ENCODE measurements at regions not wholly inside any gene's neighbourhood (a gene's known extent, or its start where the extent isn't known, plus 50 kb on each side); places are given as distances from the start of the nearest gene placed in this dataset.

DNA sequence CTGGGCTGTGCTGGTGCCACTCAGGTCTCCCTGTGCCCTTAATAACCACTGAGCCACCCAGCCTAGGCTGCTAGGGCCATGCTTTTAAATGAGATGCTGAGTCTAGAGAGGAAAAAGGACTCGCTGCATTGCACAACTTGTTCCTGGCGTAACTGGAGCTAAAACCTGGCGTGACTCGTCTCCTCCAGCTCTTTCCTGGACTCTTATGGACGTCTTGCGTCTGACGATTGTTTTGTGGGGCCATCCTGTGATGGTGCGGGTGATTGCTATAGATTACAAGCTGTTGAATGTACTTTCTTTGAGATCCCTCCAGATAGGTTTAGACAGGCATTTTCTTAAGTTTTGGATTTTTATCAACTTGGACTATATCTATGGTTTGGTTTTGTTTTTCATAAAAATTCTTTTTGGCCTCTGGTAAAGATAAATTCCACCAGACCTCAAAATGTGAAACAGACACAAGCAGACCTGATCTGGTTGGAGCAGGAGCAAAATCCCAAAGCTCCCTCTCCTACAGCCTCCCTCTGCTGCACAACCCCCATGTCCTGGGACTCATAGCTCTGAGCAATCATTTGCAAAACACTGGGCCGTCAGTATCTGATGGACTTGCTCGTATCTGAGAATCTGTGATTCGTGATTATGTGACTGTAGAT is 230.3 kb downstream of the ARHGAP12 start:
- peaks cover 6 to 23% (median 11%) of the 10 kb centered on the region in 11 experiments for H3K9me3 ChIP-seq (replicated peaks in 1 of 11)
- peaks cover 73 to 91% (median 80%) of the 10 kb centered on the region in 10 experiments for H3K4me1 ChIP-seq
- H3K4me2 ChIP-seq: peak overlapping the region; percentile 91 to 99 (median 98)
- H3K27me3 ChIP-seq: no peaks in the 10 kb centered on the region
- H3K36me3 ChIP-seq: peaks cover 0 to 6% (median 0%) of the 10 kb centered on the region in 11 experiments; a peak in 4 of 22 replicates
- H3K4me3 ChIP-seq: peak overlapping the region in 8 of 10 experiments; percentile 7 to 65 (median 45); a peak in 8 of 20 replicates
- peak overlapping the region; percentile 72 to 90 (median 85) for H3K27ac ChIP-seq
- no peaks in the 10 kb centered on the region for H4K20me1 ChIP-seq
- peak overlapping the region; percentile 57 to 81 (median 74); a peak in 19 of 22 replicates for H3K9ac ChIP-seq
- peak in 3 of 11 experiments; percentile 40 to 49 (median 45); a peak in 4 of 22 replicates for TF ChIP-seq Cebpa-rat (IDR thresholded peaks at IDR 0.05)

DNA sequence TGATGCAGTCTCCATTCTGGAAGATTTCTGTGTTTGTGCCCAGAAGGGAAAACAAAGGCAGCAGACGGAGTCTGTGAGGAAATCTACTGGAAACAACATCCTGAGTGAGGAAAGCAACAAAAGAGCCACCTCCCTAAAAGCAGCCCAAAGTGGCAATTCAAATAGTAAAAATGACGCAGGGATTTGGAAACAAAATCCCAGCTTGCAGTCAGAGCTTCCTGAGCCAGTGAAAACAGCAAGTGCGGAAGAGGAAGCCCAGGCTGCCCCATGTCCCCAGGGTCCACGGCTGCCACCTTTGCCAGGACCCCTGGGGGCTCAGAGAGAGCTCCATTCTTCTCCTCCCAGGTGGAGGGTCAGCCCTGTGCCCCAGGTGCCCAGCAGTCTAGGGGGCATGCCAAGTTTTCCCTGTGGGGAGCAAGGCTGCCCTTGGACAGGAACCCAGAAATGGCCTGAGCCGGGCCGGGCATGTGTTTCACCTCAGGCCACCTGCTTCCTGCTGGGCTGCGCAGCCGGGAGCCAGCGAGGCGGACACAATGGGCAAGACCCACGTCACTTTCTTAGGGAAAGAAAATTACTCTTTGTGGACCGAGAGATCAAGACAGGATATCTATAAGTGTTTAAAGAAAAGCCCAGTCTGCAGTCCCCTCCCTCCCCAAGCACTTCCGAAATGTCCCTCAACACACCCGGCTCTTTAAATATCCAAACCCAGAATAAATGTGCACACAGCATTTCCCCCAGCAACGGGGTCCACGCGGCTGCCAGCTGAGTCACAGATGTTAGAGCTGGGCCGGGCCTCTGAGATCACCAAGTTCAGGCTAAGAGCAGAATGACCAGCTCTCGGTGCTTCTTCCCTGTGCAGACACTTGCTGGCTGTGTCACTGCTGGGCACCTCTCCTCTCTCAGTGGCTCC is 231.1 kb downstream of the ARHGAP12 start:
- H3K9ac ChIP-seq: peak overlapping the region; percentile 57 to 81 (median 74)
- no peaks in the 10 kb centered on the region for H3K36me3 ChIP-seq
- H4K20me1 ChIP-seq: no peaks in the 10 kb centered on the region
- H3K4me1 ChIP-seq: peaks cover 75 to 95% (median 81%) of the 10 kb centered on the region in 10 experiments
- peak overlapping the region; percentile 72 to 90 (median 85) for H3K27ac ChIP-seq
- peak overlapping the region; percentile 91 to 99 (median 98) for H3K4me2 ChIP-seq
- peak in 3 of 11 experiments; percentile 18 to 50 (median 26); a peak in 4 of 22 replicates for TF ChIP-seq Cebpa-rat (IDR thresholded peaks at IDR 0.05)
- H3K9me3 ChIP-seq (replicated peaks in 1 of 11): peaks cover 0 to 15% (median 3%) of the 10 kb centered on the region in 11 experiments; a peak in 18 of 22 replicates
- H3K27me3 ChIP-seq: no peaks in the 10 kb centered on the region
- H3K4me3 ChIP-seq: peak overlapping the region; percentile 13 to 65 (median 45); a peak in 16 of 20 replicates

DNA sequence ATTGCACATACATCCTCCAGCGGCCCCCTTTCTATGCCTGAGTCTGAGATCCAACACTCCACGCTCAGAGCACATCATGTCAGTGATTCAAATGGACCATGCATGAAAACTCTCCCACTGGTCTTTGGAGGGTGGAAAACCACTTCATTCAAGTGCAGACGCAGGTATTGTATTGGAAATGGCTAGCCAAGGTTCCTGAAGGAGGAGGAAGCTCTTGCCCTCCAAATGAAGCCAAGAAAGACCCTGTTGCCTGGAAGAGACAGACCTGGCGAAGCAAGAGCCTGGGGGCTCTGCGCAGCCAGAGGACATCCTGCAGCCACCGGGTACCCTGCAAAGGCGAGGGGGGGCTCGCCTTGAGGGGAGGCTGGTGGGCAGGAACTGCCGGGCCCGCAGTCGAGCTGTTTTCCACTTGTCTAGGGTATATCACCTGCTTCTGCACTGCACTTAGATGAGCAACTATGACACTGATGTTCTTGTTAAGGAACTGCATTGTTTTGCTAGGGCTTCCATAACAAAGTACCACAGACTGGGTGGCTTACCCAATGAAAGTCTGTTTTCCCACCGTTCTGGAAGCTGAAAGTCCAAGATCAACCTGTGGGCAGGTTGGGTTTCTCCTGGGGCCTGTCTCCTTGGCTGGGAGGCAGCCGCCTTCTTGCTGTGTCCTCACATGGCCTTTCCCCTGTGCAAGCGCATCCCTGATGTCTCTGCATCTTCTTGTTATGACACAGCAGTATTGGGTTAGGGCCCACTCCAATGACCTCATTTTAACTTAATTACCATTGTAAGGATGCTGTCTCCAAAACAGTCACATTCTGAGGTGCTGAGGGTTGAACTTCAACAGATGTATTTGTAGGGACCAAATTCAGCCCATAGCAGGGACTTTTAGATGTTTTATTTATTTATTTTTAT is 233.4 kb downstream of the ARHGAP12 start:
- Histone ChIP-seq H3K27me3 (no peaks in the 10 kb centered on the region), H3K4me2 (peak overlapping the region in 5 of 11 experiments; percentile 8 to 42 (median 33); a peak in 3 of 22 replicates), H3K9ac (no peak overlapping the region), H3K4me3 (no peak overlapping the region), H4K20me1 (no peaks in the 10 kb centered on the region), H3K27ac (no peak overlapping the region), H3K36me3 (no peaks in the 10 kb centered on the region), H3K4me1 (peaks cover 53 to 73% (median 59%) of the 10 kb centered on the region in 10 experiments), H3K9me3 (replicated peaks in 1 of 11) (peaks cover 0 to 15% (median 5%) of the 10 kb centered on the region in 11 experiments; a peak in 7 of 22 replicates)
- TF ChIP-seq Cebpa-rat (IDR thresholded peaks at IDR 0.05): no peak

- no peak overlapping the region for H3K9ac ChIP-seq
- H3K4me3 ChIP-seq: no peak overlapping the region
- no peak for TF ChIP-seq Cebpa-rat (IDR thresholded peaks at IDR 0.05)
- no peaks in the 10 kb centered on the region for H3K27me3 ChIP-seq
- no peaks in the 10 kb centered on the region for H4K20me1 ChIP-seq
- H3K27ac ChIP-seq: no peak overlapping the region
- peak overlapping the region; percentile 25 to 65 (median 38); a peak in 20 of 22 replicates for H3K4me2 ChIP-seq
- peaks cover 6 to 16% (median 10%) of the 10 kb centered on the region in 11 experiments; a peak in 17 of 22 replicates for H3K9me3 ChIP-seq (replicated peaks in 1 of 11)
- peaks cover 43 to 63% (median 49%) of the 10 kb centered on the region in 10 experiments for H3K4me1 ChIP-seq
- H3K36me3 ChIP-seq: no peaks in the 10 kb centered on the region
These were observed 234.4 kb downstream of the ARHGAP12 start for GRCh38 chr10:31694126-31694685.

- Histone ChIP-seq H4K20me1 (no peaks in the 10 kb centered on the region), H3K36me3 (no peaks in the 10 kb centered on the region), H3K4me3 (no peak overlapping the region), H3K27me3 (no peaks in the 10 kb centered on the region), H3K9me3 (replicated peaks in 1 of 11) (peaks cover 11 to 23% (median 15%) of the 10 kb centered on the region in 11 experiments; a peak in 16 of 22 replicates), H3K4me1 (peaks cover 36 to 56% (median 42%) of the 10 kb centered on the region in 10 experiments), H3K4me2 (peak overlapping the region; percentile 25 to 65 (median 38); a peak in 21 of 22 replicates), H3K27ac (peak overlapping the region in 1 of 11 experiments; percentile 27; a peak in 1 of 22 replicates), H3K9ac (no peak overlapping the region)
- no peak for TF ChIP-seq Cebpa-rat (IDR thresholded peaks at IDR 0.05)
These were observed 235.1 kb downstream of the ARHGAP12 start for GRCh38 chr10:31693491-31693890.

- no peaks in the 10 kb centered on the region for H3K27me3 ChIP-seq
- no peak overlapping the region for H3K4me2 ChIP-seq
- peaks cover 30 to 51% (median 33%) of the 10 kb centered on the region in 11 experiments for H3K9me3 ChIP-seq (replicated peaks in 1 of 11)
- no peak overlapping the region for H3K9ac ChIP-seq
- H4K20me1 ChIP-seq: no peaks in the 10 kb centered on the region
- no peak for TF ChIP-seq Cebpa-rat (IDR thresholded peaks at IDR 0.05)
- peaks cover 11 to 15% (median 13%) of the 10 kb centered on the region in 10 experiments for H3K4me1 ChIP-seq
- no peaks in the 10 kb centered on the region for H3K36me3 ChIP-seq
- H3K4me3 ChIP-seq: no peak overlapping the region
- no peak overlapping the region for H3K27ac ChIP-seq
These were observed 239.4 kb downstream of the ARHGAP12 start for GRCh38 chr10:31689233-31689632.

- H3K27me3 ChIP-seq: no peaks in the 10 kb centered on the region
- no peak overlapping the region for H3K4me2 ChIP-seq
- TF ChIP-seq Cebpa-rat (IDR thresholded peaks at IDR 0.05): no peak
- H3K9ac ChIP-seq: no peak overlapping the region
- no peak overlapping the region for H3K27ac ChIP-seq
- no peak overlapping the region for H3K4me3 ChIP-seq
- H3K9me3 ChIP-seq (replicated peaks in 1 of 11): peaks cover 44 to 65% (median 47%) of the 10 kb centered on the region in 11 experiments
- no peaks in the 10 kb centered on the region for H4K20me1 ChIP-seq
- no peaks in the 10 kb centered on the region for H3K36me3 ChIP-seq
- peaks cover 0 to 2% (median 0%) of the 10 kb centered on the region in 10 experiments; a peak in 4 of 20 replicates for H3K4me1 ChIP-seq
These were observed 240.8 kb downstream of the ARHGAP12 start for GRCh38 chr10:31687663-31688482.
